OCI-LY7 (cell line): ENCODE measurements at regions not wholly inside any gene's neighbourhood (a gene's known extent, or its start where the extent isn't known, plus 50 kb on each side); places are given as distances from the start of the nearest gene placed in this dataset.

Experiments
- CTCF ChIP-seq: fragments of 200-600 bp; sonication (generic); conservative IDR thresholded peaks from 2 replicates; pipeline ENCODE4 v1.5.1; 2014; ENCODE audit warnings: mild to moderate bottlenecking, antibody characterized with exemption, low read length, moderate library complexity, mixed read lengths
- EZH2phosphoT487 ChIP-seq: fragments of 200-600 bp; sonication (generic); IDR thresholded peaks from 2 replicates; pipeline ENCODE4 v1.6.1; 2018; ENCODE audit warnings: low read depth, borderline replicate concordance, mild to moderate bottlenecking, mixed run types, antibody characterized with exemption, low read length, moderate library complexity, mixed read lengths

- TF ChIP-seq CTCF (no peak), EZH2phosphoT487 (no peak)
Observed at GRCh38 chr19:41511628-41512027, 64.3 kb upstream of the CEACAM21 start.
